SK-N-SH (cell line): ENCODE measurements at regions not wholly inside any gene's neighbourhood (a gene's known extent, or its start where the extent isn't known, plus 50 kb on each side); places are given as distances from the start of the nearest gene placed in this dataset.

ENCODE experiments used
- CTCF ChIA-PET: fragments of 300-600, 350-600 bp; formaldehyde crosslinking; extraction: SDS; loops from one replicate; lab custom pipeline; 2021; lab: Yijun Ruan, JAX
- POLR2A ChIA-PET: fragments of 350-600 bp; sonication (Branson Sonifier 250); formaldehyde crosslinking; extraction: SDS; loops from one replicate; lab custom pipeline; 2020; ENCODE audit warnings: antibody characterized with exemption, inconsistent platforms; lab: Yijun Ruan, JAX
- DNase-seq: peaks from one replicate; pipeline ENCODE4 v3.0.0; 2012
- H2AFZ ChIP-seq: fragments of 200-600 bp; sonication (generic); 2 replicates; pipeline ENCODE4 v1.8.1; 2016; ENCODE audit warnings: antibody characterized with exemption, mild to moderate bottlenecking, low read depth
- H3F3A ChIP-seq: fragments of 200-600 bp; sonication (generic); replicated peaks from 2 replicates; pipeline ENCODE3; 2016; ENCODE audit warnings: antibody characterized with exemption, mild to moderate bottlenecking; ENCODE audit not compliant: insufficient read depth
- H3K27ac ChIP-seq, 2 experiments: fragments of 200-500 bp in 1 of 2; fragments of 200-600 bp in 1 of 2; sonication (Bioruptor generic) in 1 of 2; sonication (generic), shearing (Covaris generic) in 1 of 2; 2 replicates each; pipeline versions ENCODE4 v1.5.1 to v1.6.1; 2014 to 2016; ENCODE audit warnings: low read depth in 2 of 2, inconsistent platforms in 1 of 2, low read length in 1 of 2, mild to moderate bottlenecking in 1 of 2, mixed read lengths in 1 of 2
- H3K27me3 ChIP-seq: fragments of 200-600 bp; sonication (generic), shearing (Covaris generic); 2 replicates; pipeline ENCODE4 v1.6.1; 2016; ENCODE audit warnings: mixed run types; ENCODE audit not compliant: insufficient read depth
- H3K36me3 ChIP-seq, 2 experiments: fragments of 200-500 bp in 1 of 2; fragments of 200-600 bp in 1 of 2; sonication (Bioruptor generic) in 1 of 2; sonication (generic) in 1 of 2; replicated peaks in 1 of 2; 2 replicates each; pipeline versions ENCODE3 to v1.5.1; 2014 to 2016; ENCODE audit warnings: low read length in 1 of 2, mild to moderate bottlenecking in 1 of 2; ENCODE audit not compliant: insufficient read depth in 2 of 2, control insufficient read depth in 1 of 2
- H3K4me1 ChIP-seq, 2 experiments: fragments of 200-500 bp in 1 of 2; fragments of 200-600 bp in 1 of 2; sonication (Bioruptor generic) in 1 of 2; sonication (generic), shearing (Covaris generic) in 1 of 2; 2 replicates each; pipeline versions ENCODE4 v1.5.1 to v1.6.1; 2014 to 2016; ENCODE audit warnings: low read depth in 1 of 2, low read length in 1 of 2, mixed run types in 1 of 2; ENCODE audit not compliant: insufficient read depth in 2 of 2, control insufficient read depth in 1 of 2
- H3K4me2 ChIP-seq: fragments of 200-600 bp; sonication (generic), shearing (Covaris generic); 2 replicates; pipeline ENCODE4 v1.6.1; 2017; ENCODE audit warnings: mixed run types
- H3K4me3 ChIP-seq, 2 experiments: fragments of 200-500 bp in 1 of 2; fragments of 200-600 bp in 1 of 2; sonication (Bioruptor generic) in 1 of 2; sonication (generic), shearing (Covaris generic) in 1 of 2; 2 replicates each; pipeline versions ENCODE4 v1.5.1 to v1.8.1; 2014 to 2016; ENCODE audit warnings: low read depth in 2 of 2, inconsistent platforms in 1 of 2, low read length in 1 of 2, mild to moderate bottlenecking in 1 of 2, mixed read lengths in 1 of 2, moderate library complexity in 1 of 2
- H3K79me2 ChIP-seq: fragments of 200-600 bp; sonication (generic); 2 replicates; pipeline ENCODE4 v1.8.1; 2017; ENCODE audit warnings: mild to moderate bottlenecking; ENCODE audit not compliant: insufficient read depth
- H3K9ac ChIP-seq: fragments of 200-600 bp; sonication (generic); 2 replicates; pipeline ENCODE4 v1.6.1; 2017; ENCODE audit warnings: mixed run types
- H3K9me2 ChIP-seq: fragments of 200-600 bp; sonication (generic); 2 replicates; pipeline ENCODE4 v1.6.1; 2017; ENCODE audit warnings: mixed run types
- H3K9me3 ChIP-seq: fragments of 200-600 bp; sonication (generic); 2 replicates; pipeline ENCODE4 v1.6.1; 2017; ENCODE audit warnings: mixed run types, mild to moderate bottlenecking, moderate library complexity
- H4K20me1 ChIP-seq: fragments of 200-600 bp; sonication (generic); 2 replicates; pipeline ENCODE4 v1.6.1; 2017; ENCODE audit warnings: mild to moderate bottlenecking, mixed run types; ENCODE audit not compliant: insufficient read depth
- CHD2 ChIP-seq: fragments of 150-350 bp; IDR thresholded peaks from 2 replicates; pipeline ENCODE4 v1.6.1; 2018; ENCODE audit warnings: low read length; ENCODE audit not compliant: partially characterized antibody
- CTCF ChIP-seq: fragments of 200-600 bp; sonication (generic); IDR thresholded peaks from 2 replicates; pipeline ENCODE4 v1.6.1; 2017; ENCODE audit warnings: antibody characterized with exemption, mild to moderate bottlenecking, moderate library complexity
- FOSL2 ChIP-seq: IDR thresholded peaks from 2 replicates; pipeline ENCODE4 v1.4.0; 2012; ENCODE audit warnings: low read depth, mild to moderate bottlenecking, moderate library complexity, borderline replicate concordance
- FOXM1 ChIP-seq: IDR thresholded peaks from 2 replicates; pipeline ENCODE4 v1.4.0; 2012; ENCODE audit warnings: low read depth, mild to moderate bottlenecking
- IRF3 ChIP-seq: fragments of 150-350 bp; IDR thresholded peaks from 2 replicates; pipeline ENCODE4 v1.6.1; 2016; ENCODE audit warnings: mild to moderate bottlenecking, low read depth, low read length
- JUND ChIP-seq: IDR thresholded peaks from 2 replicates; pipeline ENCODE4 v1.4.0; 2012
- MAX ChIP-seq: IDR thresholded peaks from 2 replicates; pipeline ENCODE4 v1.4.0; 2012; ENCODE audit warnings: low read depth
- MEF2A ChIP-seq: IDR thresholded peaks from 2 replicates; pipeline ENCODE4 v1.4.0; 2012; ENCODE audit warnings: low read depth, borderline replicate concordance
- MXI1 ChIP-seq: IDR thresholded peaks from 2 replicates; pipeline ENCODE4 v1.6.1; 2012; ENCODE audit warnings: mild to moderate bottlenecking, low read depth, low read length, improper control_type of control experiment
- NRF1 ChIP-seq: IDR thresholded peaks from 2 replicates; pipeline ENCODE4 v1.6.1; 2012; ENCODE audit warnings: low read depth, mild to moderate bottlenecking, low read length
- REST ChIP-seq: IDR thresholded peaks from 2 replicates; pipeline ENCODE4 v1.6.1; 2012; ENCODE audit warnings: mild to moderate bottlenecking, low read depth, low read length, moderate library complexity
- TAF1 ChIP-seq: IDR thresholded peaks from 2 replicates; pipeline ENCODE4 v1.6.1; 2012; ENCODE audit warnings: low read depth, mild to moderate bottlenecking, low read length, moderate library complexity, borderline replicate concordance
- TEAD4 ChIP-seq: IDR thresholded peaks from 2 replicates; pipeline ENCODE4 v1.4.0; 2012; ENCODE audit warnings: mild to moderate bottlenecking, borderline replicate concordance; ENCODE audit not compliant: insufficient read depth
- USF2 ChIP-seq: fragments of 150-350 bp; IDR thresholded peaks from 2 replicates; pipeline ENCODE4 v1.6.1; 2017; ENCODE audit warnings: antibody characterized with exemption, low read length, low read depth, borderline replicate concordance
- WGBS: methylation state at CpG from one replicate; pipeline ENCODE4 v1.1.6; 2017; ENCODE audit warnings: low lambda C conversion rate; 5-methylcytosine and 5-hydroxymethylcytosine counted together

- no peak overlapping the region for H3K9ac ChIP-seq
- peaks cover 0 to 17% of the 10 kb centered on the region in 2 experiments; a peak in 1 of 4 replicates for H3K4me1 ChIP-seq
- H3F3A ChIP-seq: no peaks in the 10 kb centered on the region
- no peak for DNase-seq
- no peak overlapping the region for H3K4me2 ChIP-seq
- H3K9me2 ChIP-seq: no peaks in the 10 kb centered on the region
- H3K79me2 ChIP-seq: no peaks in the 10 kb centered on the region
- 37% methylated on average over 7 of the region's 10 CpGs for WGBS
- ChIA-PET POLR2A (interaction anchor here (1.1 kb wide), 1 partner anchor 469 kb away, joined by 3 read pairs; no protein-coding TSS in a partner anchor), CTCF (interaction anchor here (1.2 to 25.0 kb wide), 4 partner anchors 15 to 469 kb away, joined by 4 to 766 read pairs (median 266); no protein-coding TSS in a partner anchor)
- no peaks in the 10 kb centered on the region for H4K20me1 ChIP-seq
- no peak for TF ChIP-seq FOSL2
- no peak for TF ChIP-seq MEF2A
- TF ChIP-seq TEAD4: no peak
- TF ChIP-seq MAX: no peak
- TF ChIP-seq USF2: no peak
- no peak for TF ChIP-seq IRF3
- TF ChIP-seq REST: no peak
- TF ChIP-seq TAF1: no peak
- TF ChIP-seq CTCF: no peak
- TF ChIP-seq MXI1: no peak
- TF ChIP-seq CHD2: no peak
- no peak for TF ChIP-seq NRF1
- TF ChIP-seq JUND: no peak
- no peak for TF ChIP-seq FOXM1
- no peak overlapping the region for H3K4me3 ChIP-seq
- H3K27ac ChIP-seq: no peak overlapping the region
- no peak overlapping the region for H2AFZ ChIP-seq
- H3K9me3 ChIP-seq: no peaks in the 10 kb centered on the region
- no peaks in the 10 kb centered on the region for H3K36me3 ChIP-seq
- no peaks in the 10 kb centered on the region for H3K27me3 ChIP-seq
These were observed 157.3 kb upstream of the NPVF start for GRCh38 chr7:25385506-25386136.
